ENCODE measurements at regions not wholly inside any gene's neighbourhood (a gene's known extent, or its start where the extent isn't known, plus 50 kb on each side); places are given as distances from the start of the nearest gene placed in this dataset.

DNA sequence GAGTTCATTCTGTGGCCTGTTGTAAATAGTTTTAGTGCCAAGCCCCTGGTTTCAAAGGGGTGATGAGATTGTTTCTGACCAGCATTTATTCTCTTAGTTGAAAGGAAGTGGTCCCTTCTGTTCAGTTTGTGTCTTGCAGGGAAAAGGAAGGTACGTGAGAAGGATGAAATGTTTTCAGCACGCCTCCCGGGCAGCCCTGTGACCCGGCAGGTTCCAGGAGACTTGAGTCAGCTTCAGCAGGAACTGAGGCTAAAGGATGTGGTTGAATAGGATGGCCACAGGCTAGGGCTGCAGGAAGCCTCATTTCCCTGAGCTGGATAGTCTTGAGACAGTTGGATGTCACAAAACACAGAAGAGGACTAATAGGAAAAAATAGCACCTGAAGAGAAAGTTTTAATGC is 132.4 kb upstream of the SYNDIG1 start:
- Histone ChIP-seq H3K9me3 (ENCODE audit: insufficient read depth, low read depth, low read length) (no peaks in the 10 kb centered on the region), H3K14ac (ENCODE audit: low read length) (no peak overlapping the region), H3K79me1 (ENCODE audit: low read length) (no peaks in the 10 kb centered on the region), H3K27me3 (ENCODE audit: insufficient read depth, low read length) (no peaks in the 10 kb centered on the region), H3K79me2 (ENCODE audit: control insufficient read depth, insufficient read depth, low read length, poor library complexity) (no peaks in the 10 kb centered on the region), H3K4me2 (ENCODE audit: low read length) (no peak overlapping the region), H2BK120ac (ENCODE audit: insufficient read depth, low read length, poor library complexity) (no peak overlapping the region), H3K36me3 (ENCODE audit: control insufficient read depth in 1 of 2, insufficient read depth in 2 of 2, low read length in 2 of 2) (no peaks in the 10 kb centered on the region), H2AK5ac (ENCODE audit: low read length) (no peak overlapping the region), H4K8ac (ENCODE audit: low read depth, low read length) (no peak overlapping the region), H3K18ac (ENCODE audit: low read length) (no peak overlapping the region), H4K91ac (ENCODE audit: low read depth, low read length) (no peak overlapping the region), H2AFZ (ENCODE audit: insufficient read depth, low read length, poor library complexity) (no peak overlapping the region), H3K9ac (ENCODE audit: low read length) (no peak overlapping the region), H2BK12ac (ENCODE audit: low read length) (no peak overlapping the region), H4K12ac (ENCODE audit: low read depth, low read length) (no peak overlapping the region), H3K4me3 (ENCODE audit: low read depth, low read length) (no peak overlapping the region), H3K4ac (ENCODE audit: low read depth, low read length) (no peak overlapping the region), H3K23ac (ENCODE audit: low read length) (no peak overlapping the region), H3K27ac (ENCODE audit: low read depth, low read length) (no peak overlapping the region), H3K4me1 (ENCODE audit: control insufficient read depth in 1 of 2, insufficient read depth in 2 of 2, low read length in 2 of 2) (no peaks in the 10 kb centered on the region), H2BK5ac (ENCODE audit: low read depth, low read length, poor library complexity) (no peak overlapping the region)
- WGBS (ENCODE audit: extremely low coverage, insufficient coverage, insufficient read length) = no CpG with 5 or more reads among the region's 4 CpGs
- DNase-seq = no peak

DNA sequence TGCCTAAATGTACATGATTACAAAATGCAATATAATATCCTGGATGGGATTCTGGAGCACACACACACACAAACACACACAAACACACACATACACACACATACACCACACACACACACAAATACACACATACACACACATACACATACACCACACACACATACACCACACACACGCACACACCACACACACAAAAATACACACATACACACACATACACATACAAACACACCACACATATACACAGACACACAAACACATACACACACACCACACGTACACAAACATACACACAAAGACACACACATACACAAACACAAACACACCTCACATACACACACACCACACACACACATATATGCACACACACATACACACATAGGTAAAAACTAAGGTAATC is 134.6 kb upstream of the SYNDIG1 start:
- Histone ChIP-seq H3K9me3 (ENCODE audit: insufficient read depth, low read depth, low read length) (peaks cover 2% of the 10 kb centered on the region), H3K27me3 (ENCODE audit: insufficient read depth, low read length) (no peaks in the 10 kb centered on the region), H4K91ac (ENCODE audit: low read depth, low read length) (no peak overlapping the region), H3K9ac (ENCODE audit: low read length) (no peak overlapping the region), H3K4me1 (ENCODE audit: control insufficient read depth in 1 of 2, insufficient read depth in 2 of 2, low read length in 2 of 2) (no peaks in the 10 kb centered on the region), H2AFZ (ENCODE audit: insufficient read depth, low read length, poor library complexity) (no peak overlapping the region), H3K14ac (ENCODE audit: low read length) (no peak overlapping the region), H3K79me2 (ENCODE audit: control insufficient read depth, insufficient read depth, low read length, poor library complexity) (no peaks in the 10 kb centered on the region), H4K8ac (ENCODE audit: low read depth, low read length) (no peak overlapping the region), H3K79me1 (ENCODE audit: low read length) (no peaks in the 10 kb centered on the region), H3K27ac (ENCODE audit: low read depth, low read length) (no peak overlapping the region), H2AK5ac (ENCODE audit: low read length) (no peak overlapping the region), H2BK5ac (ENCODE audit: low read depth, low read length, poor library complexity) (no peak overlapping the region), H3K18ac (ENCODE audit: low read length) (no peak overlapping the region), H3K4me2 (ENCODE audit: low read length) (no peak overlapping the region), H3K23ac (ENCODE audit: low read length) (peak overlapping the region; percentile 70), H2BK120ac (ENCODE audit: insufficient read depth, low read length, poor library complexity) (no peak overlapping the region), H3K36me3 (ENCODE audit: control insufficient read depth in 1 of 2, insufficient read depth in 2 of 2, low read length in 2 of 2) (no peaks in the 10 kb centered on the region), H4K12ac (ENCODE audit: low read depth, low read length) (no peak overlapping the region), H2BK12ac (ENCODE audit: low read length) (no peak overlapping the region), H3K4me3 (ENCODE audit: low read depth, low read length) (no peak overlapping the region), H3K4ac (ENCODE audit: low read depth, low read length) (no peak overlapping the region)
- WGBS (ENCODE audit: extremely low coverage, insufficient coverage, insufficient read length) = 100% methylated on average over 1 of the region's 2 CpGs
- no peak for DNase-seq

DNA sequence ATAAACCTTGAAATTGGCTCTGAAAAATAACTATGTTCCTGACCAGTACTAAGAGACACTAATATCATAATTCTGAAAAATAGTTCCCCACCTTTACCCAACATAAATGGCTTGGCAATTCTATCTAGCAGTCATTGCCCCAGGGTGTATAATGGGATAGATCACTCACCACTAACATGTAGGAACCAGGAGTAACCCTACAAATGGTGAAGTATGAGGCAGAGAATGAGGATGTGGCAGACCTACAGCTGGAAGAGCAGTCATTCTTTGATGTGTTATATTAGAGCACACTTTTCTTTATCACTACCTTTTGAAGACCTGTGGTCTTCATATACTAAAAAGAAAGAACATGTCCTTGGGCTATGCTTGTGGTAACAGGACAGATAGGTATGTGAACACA is 136.5 kb upstream of the SYNDIG1 start:
- Histone ChIP-seq H2AK5ac (ENCODE audit: low read length) (no peak overlapping the region), H2BK5ac (ENCODE audit: low read depth, low read length, poor library complexity) (no peak overlapping the region), H3K9me3 (ENCODE audit: insufficient read depth, low read depth, low read length) (peaks cover 2% of the 10 kb centered on the region), H3K27ac (ENCODE audit: low read depth, low read length) (no peak overlapping the region), H4K91ac (ENCODE audit: low read depth, low read length) (no peak overlapping the region), H3K4me3 (ENCODE audit: low read depth, low read length) (no peak overlapping the region), H3K36me3 (ENCODE audit: control insufficient read depth in 1 of 2, insufficient read depth in 2 of 2, low read length in 2 of 2) (no peaks in the 10 kb centered on the region), H4K8ac (ENCODE audit: low read depth, low read length) (no peak overlapping the region), H3K4ac (ENCODE audit: low read depth, low read length) (no peak overlapping the region), H3K79me1 (ENCODE audit: low read length) (no peaks in the 10 kb centered on the region), H4K12ac (ENCODE audit: low read depth, low read length) (no peak overlapping the region), H3K18ac (ENCODE audit: low read length) (no peak overlapping the region), H3K14ac (ENCODE audit: low read length) (no peak overlapping the region), H3K9ac (ENCODE audit: low read length) (no peak overlapping the region), H3K79me2 (ENCODE audit: control insufficient read depth, insufficient read depth, low read length, poor library complexity) (no peaks in the 10 kb centered on the region), H2BK120ac (ENCODE audit: insufficient read depth, low read length, poor library complexity) (no peak overlapping the region), H2BK12ac (ENCODE audit: low read length) (no peak overlapping the region), H3K4me2 (ENCODE audit: low read length) (no peak overlapping the region), H2AFZ (ENCODE audit: insufficient read depth, low read length, poor library complexity) (no peak overlapping the region), H3K23ac (ENCODE audit: low read length) (no peak overlapping the region), H3K4me1 (ENCODE audit: control insufficient read depth in 1 of 2, insufficient read depth in 2 of 2, low read length in 2 of 2) (no peaks in the 10 kb centered on the region), H3K27me3 (ENCODE audit: insufficient read depth, low read length) (no peaks in the 10 kb centered on the region)
- DNase-seq = no peak

DNA sequence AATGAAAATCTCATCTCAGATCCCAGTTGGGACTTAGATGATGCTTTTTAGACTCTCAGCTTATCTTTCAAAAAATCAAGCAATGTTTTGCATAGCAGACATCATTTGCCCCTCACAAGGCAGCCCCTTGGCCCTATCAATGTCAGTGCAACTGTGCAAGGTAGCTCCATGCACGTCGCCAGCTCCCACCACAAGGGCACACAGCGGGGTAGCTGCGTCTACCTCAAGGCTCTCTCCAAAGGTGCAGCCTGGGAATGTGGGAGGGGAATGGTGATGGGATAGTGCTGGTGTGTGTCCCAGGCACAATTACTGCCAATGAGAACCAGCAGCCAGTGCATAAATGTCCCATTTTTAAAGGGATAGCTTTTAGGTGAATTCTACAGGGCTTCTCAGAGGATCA is 137.5 kb upstream of the SYNDIG1 start:
- H3K14ac ChIP-seq (ENCODE audit: low read length) = no peak overlapping the region
- no peak overlapping the region for H3K27ac ChIP-seq (ENCODE audit: low read depth, low read length)

More for the DNA sequence above, 137.5 kb upstream of the SYNDIG1 start:
- no peak overlapping the region for H3K23ac ChIP-seq (ENCODE audit: low read length)
- no peak overlapping the region for H2AK5ac ChIP-seq (ENCODE audit: low read length)
- peaks cover 2% of the 10 kb centered on the region for H3K9me3 ChIP-seq (ENCODE audit: insufficient read depth, low read depth, low read length)
- H3K4me3 ChIP-seq (ENCODE audit: low read depth, low read length) = no peak overlapping the region
- H2AFZ ChIP-seq (ENCODE audit: insufficient read depth, low read length, poor library complexity) = no peak overlapping the region
- DNase-seq = no peak
- no CpG with 5 or more reads among the region's 4 CpGs for WGBS (ENCODE audit: extremely low coverage, insufficient coverage, insufficient read length)
- H3K36me3 ChIP-seq (ENCODE audit: control insufficient read depth in 1 of 2, insufficient read depth in 2 of 2, low read length in 2 of 2) = no peaks in the 10 kb centered on the region
- H3K18ac ChIP-seq (ENCODE audit: low read length) = no peak overlapping the region
- no peak overlapping the region for H2BK5ac ChIP-seq (ENCODE audit: low read depth, low read length, poor library complexity)
- no peak overlapping the region for H2BK12ac ChIP-seq (ENCODE audit: low read length)
- H3K79me2 ChIP-seq (ENCODE audit: control insufficient read depth, insufficient read depth, low read length, poor library complexity) = no peaks in the 10 kb centered on the region
- H3K79me1 ChIP-seq (ENCODE audit: low read length) = no peaks in the 10 kb centered on the region
- no peaks in the 10 kb centered on the region for H3K27me3 ChIP-seq (ENCODE audit: insufficient read depth, low read length)
- no peak overlapping the region for H3K4me2 ChIP-seq (ENCODE audit: low read length)
- no peak overlapping the region for H4K12ac ChIP-seq (ENCODE audit: low read depth, low read length)
- H4K91ac ChIP-seq (ENCODE audit: low read depth, low read length) = no peak overlapping the region
- no peak overlapping the region for H4K8ac ChIP-seq (ENCODE audit: low read depth, low read length)
- H3K4ac ChIP-seq (ENCODE audit: low read depth, low read length) = no peak overlapping the region
- H3K4me1 ChIP-seq (ENCODE audit: control insufficient read depth in 1 of 2, insufficient read depth in 2 of 2, low read length in 2 of 2) = no peaks in the 10 kb centered on the region
- no peak overlapping the region for H3K9ac ChIP-seq (ENCODE audit: low read length)
- no peak overlapping the region for H2BK120ac ChIP-seq (ENCODE audit: insufficient read depth, low read length, poor library complexity)

Measured in trophoblast cell (in vitro differentiated cells and primary cell).